ENCODE measurements at regions not wholly inside any gene's neighbourhood (a gene's known extent, or its start where the extent isn't known, plus 50 kb on each side); places are given as distances from the start of the nearest gene placed in this dataset.
"Not testable (repeated sequence)": the region's sequence is repeated elsewhere in the genome, so short reads cannot be mapped to it uniquely, and the experiment has no call there.

DNA sequence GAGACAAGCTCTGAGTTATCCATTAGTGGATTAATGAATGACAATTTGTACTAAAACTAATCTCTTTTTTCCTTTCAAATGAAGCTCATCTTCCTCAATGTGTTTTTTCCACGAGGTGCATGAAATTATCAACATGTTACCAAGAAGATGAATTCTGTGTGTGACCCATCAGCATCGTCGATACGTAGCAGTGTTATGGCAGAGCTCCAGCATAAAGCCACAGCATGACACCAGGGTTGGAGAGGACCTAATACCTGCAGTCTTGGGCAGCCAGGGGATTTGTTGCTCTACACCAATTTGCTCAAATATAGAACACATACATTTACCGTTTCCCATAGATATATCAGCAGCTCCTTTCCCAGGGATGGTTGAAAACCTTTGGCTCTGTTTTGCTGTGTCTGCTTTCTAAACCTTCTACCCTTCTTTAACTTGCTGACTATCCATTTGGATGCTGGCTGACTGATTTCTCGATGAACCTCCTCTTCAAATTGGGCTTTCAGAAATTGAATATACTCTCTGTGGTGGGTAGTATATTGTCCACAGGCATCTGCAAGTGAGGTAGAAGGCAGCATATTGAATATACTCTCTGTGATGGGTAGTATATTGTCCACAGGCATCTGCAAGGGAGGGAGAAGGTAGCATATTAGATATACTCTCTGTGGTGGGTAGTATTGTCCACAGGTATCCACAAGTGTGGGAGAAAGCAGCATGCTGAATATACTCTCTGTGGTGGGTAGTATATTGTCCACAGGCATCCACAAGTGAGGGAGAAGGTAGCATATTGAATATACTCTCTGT, 787.4 kb upstream of the TPTE start:
- not testable (repeated sequence) for H3K27me3 ChIP-seq (replicated peaks in 1 of 7)

GRCh38 chr21:9735421-9735961, 785.9 kb upstream of the TPTE start:
- intact Hi-C loops (cut with DNase I; ENCODE audit: low total_unique reads): no loop called here
- Histone ChIP-seq H3K36me3 (no peaks in the 10 kb centered on the region), H3K9me3 (peaks cover 0 to 93% (median 72%) of the 10 kb centered on the region in 8 donors), H3K27me3 (replicated peaks in 1 of 7) (no peaks in the 10 kb centered on the region), H3K4me1 (no peaks in the 10 kb centered on the region), H3K27ac (no peak overlapping the region), H3K4me3 (no peak overlapping the region)
- TF ChIP-seq POLR2A (IDR thresholded peaks at IDR 0.05) (no peak), POLR2AphosphoS5 (IDR thresholded peaks at IDR 0.05) (no peak)
- TF ChIP-seq, protein P1, sequence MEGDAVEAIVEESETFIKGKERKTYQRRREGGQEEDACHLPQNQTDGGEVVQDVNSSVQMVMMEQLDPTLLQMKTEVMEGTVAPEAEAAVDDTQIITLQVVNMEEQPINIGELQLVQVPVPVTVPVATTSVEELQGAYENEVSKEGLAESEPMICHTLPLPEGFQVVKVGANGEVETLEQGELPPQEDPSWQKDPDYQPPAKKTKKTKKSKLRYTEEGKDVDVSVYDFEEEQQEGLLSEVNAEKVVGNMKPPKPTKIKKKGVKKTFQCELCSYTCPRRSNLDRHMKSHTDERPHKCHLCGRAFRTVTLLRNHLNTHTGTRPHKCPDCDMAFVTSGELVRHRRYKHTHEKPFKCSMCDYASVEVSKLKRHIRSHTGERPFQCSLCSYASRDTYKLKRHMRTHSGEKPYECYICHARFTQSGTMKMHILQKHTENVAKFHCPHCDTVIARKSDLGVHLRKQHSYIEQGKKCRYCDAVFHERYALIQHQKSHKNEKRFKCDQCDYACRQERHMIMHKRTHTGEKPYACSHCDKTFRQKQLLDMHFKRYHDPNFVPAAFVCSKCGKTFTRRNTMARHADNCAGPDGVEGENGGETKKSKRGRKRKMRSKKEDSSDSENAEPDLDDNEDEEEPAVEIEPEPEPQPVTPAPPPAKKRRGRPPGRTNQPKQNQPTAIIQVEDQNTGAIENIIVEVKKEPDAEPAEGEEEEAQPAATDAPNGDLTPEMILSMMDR (IDR thresholded peaks at IDR 0.05 in 8 of 11, conservative IDR thresholded peaks at IDR 0.05 in 3 of 11): no peak
- peak; percentile 77 for DNase-seq
- WGBS, 5 donors: 66 to 78% (median 73%) methylated on average over 21 of the region's 21 CpGs

More for the DNA sequence above, 787.4 kb upstream of the TPTE start:
- H3K4me3 ChIP-seq; DNase-seq; H3K4me1 ChIP-seq; H3K36me3 ChIP-seq; H3K27ac ChIP-seq; intact Hi-C loops (cut with DNase I; ENCODE audit: low total_unique reads): not testable (repeated sequence)
- peaks cover 0 to 87% (median 68%) of the 10 kb centered on the region in 8 donors for H3K9me3 ChIP-seq
- WGBS, 5 donors: 64 to 77% (median 71%) methylated on average over 6 of the region's 6 CpGs

GRCh38 chr21:9737301-9737700, 784.1 kb upstream of the TPTE start:
- H3K4me1 ChIP-seq; H3K27ac ChIP-seq; DNase-seq; H3K27me3 ChIP-seq (replicated peaks in 1 of 7); H3K36me3 ChIP-seq; intact Hi-C loops (cut with DNase I; ENCODE audit: low total_unique reads); H3K4me3 ChIP-seq: not testable (repeated sequence)
- WGBS, 5 donors: 63 to 75% (median 73%) methylated on average over 2 of the region's 2 CpGs
- peaks cover 0 to 86% (median 70%) of the 10 kb centered on the region in 8 donors for H3K9me3 ChIP-seq

GRCh38 chr21:9737871-9738515, 783.4 kb upstream of the TPTE start:
- intact Hi-C loops (cut with DNase I; ENCODE audit: low total_unique reads); H3K27ac ChIP-seq; H3K4me3 ChIP-seq; H3K27me3 ChIP-seq (replicated peaks in 1 of 7); DNase-seq; H3K4me1 ChIP-seq; H3K36me3 ChIP-seq: not testable (repeated sequence)
- WGBS, 5 donors: 39 to 64% (median 55%) methylated on average over 5 of the region's 5 CpGs
- peaks cover 0 to 81% (median 67%) of the 10 kb centered on the region in 8 donors for H3K9me3 ChIP-seq

DNA sequence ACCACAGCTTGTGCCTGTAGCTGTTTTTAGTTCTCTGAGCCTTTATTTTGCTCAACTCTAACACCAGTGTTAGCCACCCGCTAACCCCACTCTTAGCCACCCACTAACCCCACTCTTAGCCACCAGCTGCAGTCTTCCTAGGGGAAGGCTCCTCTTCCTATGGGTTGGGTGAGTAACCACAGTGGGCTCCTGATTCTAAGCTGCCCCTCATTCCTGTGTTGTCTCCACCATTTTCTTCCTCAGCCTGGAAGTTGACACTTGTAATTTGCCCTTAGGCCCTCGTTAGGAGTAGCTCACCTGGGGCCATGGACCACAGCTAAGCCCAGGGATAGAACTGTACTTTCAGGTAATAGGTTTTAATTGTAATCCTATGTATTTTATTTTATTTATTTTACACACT, 782.9 kb upstream of the TPTE start:
- intact Hi-C loops (cut with DNase I; ENCODE audit: low total_unique reads): no loop called here
- H3K27ac ChIP-seq: no peak overlapping the region
- H3K27me3 ChIP-seq (replicated peaks in 1 of 7): no peaks in the 10 kb centered on the region
- H3K4me1 ChIP-seq: no peaks in the 10 kb centered on the region
- H3K36me3 ChIP-seq: no peaks in the 10 kb centered on the region
- TF ChIP-seq POLR2AphosphoS5 (IDR thresholded peaks at IDR 0.05): no peak
- no peak overlapping the region for H3K4me3 ChIP-seq
- WGBS, 5 donors: 35 to 53% (median 44%) methylated on average over 2 of the region's 2 CpGs
- DNase-seq: no peak
- peaks cover under 1 to 82% (median 66%) of the 10 kb centered on the region in 8 donors for H3K9me3 ChIP-seq

DNA sequence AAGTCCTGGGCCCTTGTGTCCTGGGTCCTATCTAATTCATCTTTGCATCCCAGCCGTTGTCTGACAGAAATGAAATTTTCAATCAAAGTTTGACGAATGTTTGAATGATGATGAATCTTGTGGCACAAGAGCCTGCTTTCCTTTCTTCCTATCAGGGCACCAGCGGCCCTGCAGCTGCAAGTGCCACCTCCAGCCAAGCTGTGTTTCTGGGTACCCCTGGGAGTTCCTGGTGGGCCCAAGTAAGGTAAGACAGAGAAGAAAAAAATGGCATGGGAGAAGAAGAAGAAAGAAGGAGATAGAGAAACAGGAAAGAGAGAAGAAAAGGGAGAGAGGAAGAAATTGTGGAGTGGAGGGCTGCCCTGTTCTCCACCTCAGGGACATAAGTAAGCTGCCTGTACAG, 782.1 kb upstream of the TPTE start:
- DNase-seq: no peak
- WGBS, 5 donors: 57 to 68% (median 60%) methylated on average over 3 of the region's 3 CpGs

DNA sequence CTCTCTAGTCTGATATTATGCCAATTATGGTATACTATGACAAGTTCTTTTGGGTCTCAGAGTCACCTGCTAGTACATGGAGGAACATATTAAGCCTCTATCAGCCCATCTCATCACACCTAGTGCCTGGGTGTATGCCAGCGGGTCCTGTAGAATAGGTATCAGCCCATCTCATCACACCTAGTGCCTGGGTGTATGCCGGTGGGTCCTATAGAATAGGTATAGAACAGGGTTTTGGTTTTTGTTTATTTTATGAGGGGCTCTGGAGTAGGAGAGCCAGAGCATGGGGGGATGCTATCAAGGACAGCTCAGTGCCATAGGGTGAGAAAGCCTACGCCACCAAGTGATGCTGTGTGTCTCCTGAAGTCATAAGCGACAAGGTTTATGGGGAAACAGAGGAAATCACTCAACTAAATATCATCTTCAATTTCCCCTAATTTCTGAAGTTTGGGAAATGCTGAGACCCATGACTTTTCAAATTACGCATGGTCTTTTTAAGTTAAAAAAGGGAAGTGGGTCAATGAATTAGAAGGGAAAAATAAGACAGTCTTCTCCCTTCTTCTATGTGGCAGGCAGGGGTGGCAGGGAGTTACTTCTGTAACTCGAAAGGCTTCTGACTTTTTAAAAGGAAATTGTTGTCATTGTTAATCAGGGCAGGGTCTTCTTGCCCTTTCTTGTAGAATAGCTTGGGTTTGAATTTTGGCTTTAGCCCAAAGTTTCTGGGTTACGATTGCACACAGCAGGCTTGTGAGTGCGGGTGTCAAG, 781.0 kb upstream of the TPTE start:
- 61 to 73% (median 70%) methylated on average over 8 of the region's 8 CpGs for WGBS, 5 donors
- intact Hi-C loops (cut with DNase I; ENCODE audit: low total_unique reads); H3K27me3 ChIP-seq (replicated peaks in 1 of 7); H3K27ac ChIP-seq; DNase-seq; H3K36me3 ChIP-seq; H3K4me1 ChIP-seq; H3K4me3 ChIP-seq: not testable (repeated sequence)
- peaks cover 2 to 87% (median 65%) of the 10 kb centered on the region in 8 donors for H3K9me3 ChIP-seq

More for the DNA sequence above, 782.1 kb upstream of the TPTE start:
- Histone ChIP-seq H3K4me1 (no peaks in the 10 kb centered on the region), H3K27me3 (replicated peaks in 1 of 7) (no peaks in the 10 kb centered on the region), H3K36me3 (no peaks in the 10 kb centered on the region), H3K27ac (no peak overlapping the region), H3K9me3 (peaks cover 2 to 82% (median 68%) of the 10 kb centered on the region in 8 donors), H3K4me3 (no peak overlapping the region)
- intact Hi-C loops (cut with DNase I; ENCODE audit: low total_unique reads): no loop called here
- TF ChIP-seq, protein P1 (IDR thresholded peaks at IDR 0.05 in 8 of 11, conservative IDR thresholded peaks at IDR 0.05 in 3 of 11): no peak
- TF ChIP-seq POLR2AphosphoS5 (IDR thresholded peaks at IDR 0.05) (no peak), POLR2A (IDR thresholded peaks at IDR 0.05) (no peak)
